T47D (cell line): ENCODE measurements at regions not wholly inside any gene's neighbourhood (a gene's known extent, or its start where the extent isn't known, plus 50 kb on each side); places are given as distances from the start of the nearest gene placed in this dataset.

Experiments used
- DNase-seq, 2 experiments: peaks; one replicate each; pipeline versions ENCODE4 v3.0.0 to v3.0.0-alpha.2; 2011 to 2012; ENCODE audit warnings: low read depth in 1 of 2, low spot score in 1 of 2
- JUND ChIP-seq: IDR thresholded peaks from 2 replicates; pipeline ENCODE4 v1.6.1; 2012; ENCODE audit warnings: low read depth
- in situ Hi-C: cut with HindIII; loops from 2 replicates; pipeline ENCODE4 v1.10.0; 2016; ENCODE audit warnings: low sequenced_read_pairs, low pct_unique_long_range_greater_than_20kb

DNA sequence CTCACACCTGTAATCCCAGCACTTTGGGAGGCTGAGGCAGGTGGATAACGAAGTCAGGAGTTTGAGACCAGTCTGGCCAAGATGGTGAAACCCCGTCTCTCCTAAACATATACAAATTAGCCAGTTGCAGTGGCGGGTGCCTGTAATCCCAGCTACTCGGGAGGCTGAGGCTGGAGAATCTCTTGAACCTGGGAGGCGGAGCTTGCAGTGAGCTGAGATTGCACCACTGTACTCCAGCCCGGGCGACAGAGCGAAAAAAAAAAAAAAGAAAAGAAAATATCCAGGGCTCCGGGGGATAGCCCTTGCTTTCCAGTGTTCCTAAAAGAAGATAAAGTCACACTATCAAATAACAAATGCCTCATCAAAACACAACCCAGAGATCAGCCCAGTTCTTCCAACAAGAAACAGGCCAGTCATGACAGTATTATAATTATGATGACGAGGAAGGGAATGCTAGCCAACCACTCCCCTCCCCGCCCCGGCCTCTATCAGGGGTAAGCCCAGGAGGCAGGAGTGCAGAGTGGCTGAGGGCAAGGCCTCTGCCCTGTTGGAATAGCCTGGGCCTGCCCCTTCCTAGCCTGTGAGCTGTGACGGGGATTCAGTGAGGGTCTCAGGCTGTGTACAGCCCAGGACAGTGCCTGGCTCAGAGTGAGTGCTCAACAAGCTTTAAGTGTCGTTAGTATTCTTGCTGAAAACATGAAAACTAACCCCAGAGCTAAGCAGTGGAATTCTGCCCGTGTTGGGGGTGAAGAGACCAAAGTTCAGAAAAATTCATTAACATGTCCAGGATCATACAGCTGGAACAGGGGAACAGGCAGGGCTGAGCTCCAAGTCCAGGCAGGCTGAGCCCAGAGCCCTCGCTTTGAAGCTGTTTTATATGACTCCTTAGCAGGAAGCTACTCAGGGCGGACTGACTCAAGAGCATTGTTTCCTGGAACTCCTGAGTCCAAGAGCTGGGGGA lies 54.3 kb downstream of the FAM241B start:
- in situ Hi-C loops, result no loop called here
- no peak for TF ChIP-seq JUND
- DNase-seq, result no peak

DNA sequence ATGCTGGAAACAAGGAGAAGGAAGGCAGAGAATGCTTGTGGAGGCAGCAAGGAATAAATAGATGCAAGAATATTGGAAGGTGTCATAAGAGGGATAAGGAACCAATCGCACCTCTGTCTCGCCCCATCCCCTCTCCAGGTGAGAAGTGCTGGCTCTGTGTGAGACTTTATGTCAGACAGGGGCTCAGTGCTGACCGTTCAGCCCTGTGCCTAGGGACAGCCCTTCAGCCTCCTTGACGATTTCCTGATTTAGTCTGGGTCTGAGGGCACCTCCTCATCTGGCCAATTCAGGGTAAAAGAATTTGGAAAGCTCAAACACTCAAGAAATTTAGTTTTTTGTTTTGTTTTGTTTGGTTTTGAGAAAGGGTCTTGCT lies 54.9 kb downstream of the FAM241B start:
- in situ Hi-C loops, result no loop called here
- TF ChIP-seq JUND, result no peak
- DNase-seq, result no peak

DNA sequence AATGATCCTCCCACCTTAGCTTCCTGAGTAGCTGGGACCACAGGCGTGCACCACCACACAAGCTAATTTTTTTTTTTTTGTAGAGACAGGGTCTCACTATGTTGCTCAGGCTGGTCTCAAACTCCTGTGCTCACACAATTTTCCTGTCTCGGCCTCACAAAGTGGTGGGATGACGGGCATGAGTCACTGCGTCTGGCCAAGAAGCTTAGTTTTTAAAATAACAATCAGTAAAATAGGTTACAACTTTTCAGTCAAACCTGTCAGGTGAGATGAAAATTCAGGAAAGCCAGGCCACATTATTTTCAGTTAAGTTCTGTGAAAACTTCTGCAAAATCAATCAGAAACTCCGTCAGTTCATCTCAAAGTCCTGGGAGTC lies 55.4 kb downstream of the FAM241B start:
- TF ChIP-seq JUND, result no peak
- in situ Hi-C loops, result no loop called here
- no peak for DNase-seq

DNA sequence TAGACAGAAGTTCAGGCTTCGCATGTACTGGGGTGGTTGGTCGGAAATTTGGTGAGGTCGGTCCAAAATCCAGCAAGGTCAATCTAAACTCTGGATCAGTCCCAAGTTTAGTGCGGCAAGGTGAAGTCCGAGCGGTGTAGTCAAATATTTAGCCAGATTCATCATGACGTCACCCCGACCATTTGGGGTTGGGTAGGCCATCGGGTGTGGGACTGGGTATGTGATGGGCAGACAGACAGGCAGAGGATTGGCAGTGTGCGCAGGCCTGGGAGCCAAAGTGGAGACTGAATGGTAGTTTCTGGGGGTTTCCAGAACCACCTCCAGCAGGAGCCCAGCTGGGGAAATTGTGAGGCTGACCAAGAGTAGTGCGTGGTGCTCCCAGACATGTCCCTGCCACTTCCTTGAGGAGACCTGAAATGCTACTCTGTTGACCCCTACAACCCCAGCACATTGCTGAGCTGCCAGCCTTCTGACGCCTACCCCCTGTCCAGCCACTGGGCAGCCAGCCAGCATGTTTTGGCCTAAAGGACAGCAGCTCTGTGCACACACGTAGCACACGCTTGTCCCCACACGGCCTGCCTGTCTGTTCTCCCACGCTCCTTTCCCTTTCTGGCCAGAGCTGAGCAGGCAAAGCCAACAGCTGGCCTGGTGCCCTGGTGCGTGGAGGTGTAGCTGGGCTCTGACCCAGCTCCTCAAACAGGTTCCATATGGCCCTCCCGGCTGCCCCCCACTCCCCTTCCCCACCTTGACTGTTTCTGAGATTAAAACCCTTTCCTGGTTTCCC lies 55.9 kb downstream of the FAM241B start:
- in situ Hi-C loops, result no loop called here
- TF ChIP-seq JUND, result no peak
- DNase-seq, result peak in 1 of 2 experiments; percentile 5

DNA sequence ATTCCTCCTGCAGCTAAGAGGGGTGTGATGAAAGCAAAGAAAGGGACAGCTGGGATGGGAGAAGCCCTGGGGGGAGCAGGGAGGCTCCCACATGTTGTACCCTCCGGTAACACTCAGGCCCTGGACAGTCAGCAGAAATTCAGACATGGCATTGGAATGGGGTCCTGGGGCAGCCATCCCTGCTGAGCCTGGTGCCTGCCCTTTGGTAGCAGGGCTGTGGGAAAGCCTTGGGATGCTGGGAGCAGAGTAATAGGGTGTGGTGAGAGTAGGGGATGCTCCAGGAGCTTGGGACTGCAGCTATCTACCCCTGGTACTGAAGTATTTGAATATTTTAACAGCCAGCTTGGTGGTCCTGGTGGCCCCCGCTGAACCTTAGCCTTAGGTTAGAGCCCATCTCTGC lies 56.8 kb downstream of the FAM241B start:
- DNase-seq, result no peak
- in situ Hi-C loops, result no loop called here
- TF ChIP-seq JUND, result no peak

DNA sequence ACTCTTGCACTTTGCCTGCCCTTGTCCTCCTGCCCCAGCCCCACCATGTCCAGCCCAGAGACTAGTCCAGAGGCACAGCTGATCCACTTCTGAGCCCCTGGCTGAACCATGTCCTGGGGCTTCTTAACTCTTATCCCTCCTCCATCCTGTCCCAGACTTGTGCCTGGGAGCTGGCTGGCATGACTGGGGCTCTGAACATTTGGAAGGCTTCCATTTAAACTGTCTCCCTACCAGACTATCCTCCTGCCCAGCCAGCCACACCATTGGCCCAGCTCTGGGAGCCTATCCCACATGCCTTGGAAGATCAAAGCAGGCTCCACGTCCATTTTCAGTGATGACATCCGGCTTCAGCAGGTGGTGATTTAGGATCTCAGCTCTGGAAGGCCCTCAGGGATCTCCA lies 57.4 kb downstream of the FAM241B start:
- no peak for DNase-seq
- no peak for TF ChIP-seq JUND
- in situ Hi-C loops, result no loop called here

DNA sequence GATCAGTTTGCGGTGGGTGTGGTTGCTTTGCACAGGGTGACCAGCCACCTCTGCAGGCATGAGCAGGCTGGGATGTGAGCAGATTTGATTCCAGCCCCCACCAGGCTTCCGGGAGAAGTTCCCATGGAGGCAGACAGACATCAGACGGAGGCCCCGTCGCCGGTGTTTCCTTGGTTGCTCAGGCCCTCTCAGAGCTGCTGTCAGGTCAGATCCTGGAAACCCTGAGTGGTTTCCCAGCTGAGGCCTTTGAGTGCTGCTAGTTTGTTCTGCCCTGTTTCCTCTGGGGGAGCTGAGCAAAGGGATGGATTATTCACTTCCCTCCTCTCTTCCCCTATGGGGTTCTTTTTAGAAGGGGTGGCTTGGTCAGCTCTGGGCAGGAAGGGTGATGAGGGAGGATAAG lies 62.2 kb downstream of the FAM241B start:
- in situ Hi-C loops, result no loop called here
- no peak for DNase-seq
- TF ChIP-seq JUND, result no peak

DNA sequence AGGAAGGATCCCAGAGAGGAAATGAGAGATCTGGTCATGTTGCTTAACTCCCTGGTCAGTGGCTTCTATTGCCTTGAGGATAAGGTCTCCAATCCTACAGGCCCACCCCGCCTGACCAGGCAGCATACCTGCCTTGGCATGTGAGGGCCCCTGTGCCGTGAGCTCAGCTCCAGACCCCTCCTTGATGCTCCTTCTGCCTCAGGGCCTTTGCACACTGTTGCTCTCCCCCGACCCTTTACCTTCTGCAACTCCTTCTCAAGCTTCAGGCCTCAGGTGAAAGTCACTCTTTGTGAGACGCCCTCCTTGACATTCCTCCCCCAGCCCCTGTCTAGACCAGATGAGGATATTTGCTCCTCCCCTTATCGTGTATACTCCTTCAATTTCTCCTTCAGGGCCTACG lies 62.8 kb downstream of the FAM241B start:
- TF ChIP-seq JUND, result no peak
- DNase-seq, result no peak
- in situ Hi-C loops, result no loop called here

DNA sequence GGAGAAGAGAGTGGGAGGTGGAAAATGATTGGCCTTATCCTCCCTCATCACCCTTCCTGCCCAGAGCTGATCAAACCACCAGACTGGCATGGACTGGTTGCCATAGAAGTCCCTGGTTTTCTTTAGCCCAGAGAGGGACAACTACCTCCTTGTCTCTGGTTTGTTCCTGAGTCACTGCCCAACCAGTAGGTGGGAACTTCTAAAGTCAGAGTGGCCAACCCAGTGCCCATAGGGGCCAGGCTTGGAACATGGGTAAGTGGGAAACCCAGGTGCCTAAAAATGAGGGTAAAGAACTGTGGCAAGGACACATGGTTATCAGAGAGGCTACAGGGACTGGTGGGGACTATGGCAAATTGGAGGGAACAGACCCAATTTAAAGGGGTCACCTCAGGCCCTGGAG lies 63.8 kb downstream of the FAM241B start:
- DNase-seq, result no peak
- in situ Hi-C loops, result no loop called here
- no peak for TF ChIP-seq JUND

DNA sequence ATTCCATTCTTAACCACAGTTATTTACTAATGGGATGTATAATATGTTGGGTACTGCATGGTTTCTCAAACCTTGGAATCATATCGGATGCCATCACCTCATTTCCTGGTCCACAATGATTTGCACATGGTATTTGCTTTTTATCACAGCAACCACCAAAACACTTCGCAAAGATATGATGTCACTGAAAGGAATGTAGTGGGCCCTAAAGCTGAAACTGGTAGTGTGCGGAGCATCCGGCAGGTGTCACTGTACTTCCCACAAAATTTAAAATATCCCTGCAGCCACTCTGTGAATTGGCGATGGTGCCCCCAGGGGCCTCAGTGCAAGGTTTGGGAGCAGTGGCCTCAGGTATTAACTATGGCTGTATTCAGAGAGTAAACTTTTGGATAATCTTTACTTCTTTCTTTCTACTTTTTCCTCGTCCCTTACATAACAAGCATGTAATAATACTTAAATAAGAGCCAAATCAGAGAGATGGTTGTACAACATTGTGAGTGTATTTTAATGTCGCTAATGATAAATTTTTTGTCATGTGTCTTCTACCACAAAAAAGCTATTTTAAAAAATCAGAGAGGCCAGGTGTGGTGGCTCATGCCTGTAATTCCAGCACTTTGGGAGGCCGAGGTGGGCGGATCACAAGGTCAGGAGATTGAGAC lies 66.2 kb downstream of the FAM241B start:
- peak; percentile 31 to 64 for DNase-seq
- in situ Hi-C loops, result no loop called here
- no peak for TF ChIP-seq JUND

DNA sequence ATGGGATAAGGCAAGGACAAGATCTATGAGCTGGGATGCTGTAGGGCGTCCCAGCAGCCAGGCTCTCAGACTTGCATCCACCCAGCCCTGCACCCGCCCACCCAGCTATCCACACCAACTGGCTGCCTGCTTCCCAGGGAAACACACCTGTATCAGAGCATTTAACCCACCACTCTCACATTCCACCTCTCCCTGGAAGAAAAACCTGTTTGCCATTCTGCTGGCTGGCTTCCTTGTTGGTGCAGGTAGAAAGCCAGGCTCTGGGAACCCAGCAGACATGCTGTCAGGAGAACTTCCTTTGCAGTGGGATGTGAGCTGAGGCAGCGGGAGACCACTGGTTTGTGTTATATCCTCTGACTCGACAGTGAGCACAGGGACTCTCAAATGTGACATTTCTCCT lies 67.0 kb downstream of the FAM241B start:
- no peak for TF ChIP-seq JUND
- DNase-seq, result no peak
- in situ Hi-C loops, result no loop called here

DNA sequence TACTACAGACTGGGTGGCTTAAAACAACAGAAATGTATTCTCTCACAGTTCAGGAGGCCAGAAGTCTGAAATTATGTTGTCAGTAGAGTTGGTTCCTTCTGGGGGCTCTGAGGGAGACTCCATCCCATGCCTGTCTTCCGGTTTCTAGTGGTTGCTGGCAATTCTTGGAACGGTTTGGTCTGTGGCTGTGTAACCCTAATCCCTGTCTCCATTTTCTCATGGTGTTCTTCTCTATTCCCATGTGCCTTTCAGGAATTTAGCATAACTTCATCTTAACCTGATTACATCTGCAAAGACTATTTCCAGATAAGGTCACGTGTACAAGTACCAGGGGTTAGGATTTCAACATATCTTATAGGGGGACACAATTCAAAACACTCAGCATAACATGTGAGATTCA lies 73.2 kb downstream of the FAM241B start:
- in situ Hi-C loops, result no loop called here
- no peak for DNase-seq
- TF ChIP-seq JUND, result no peak
